Thyroid gland (tissue), 4 donors: ENCODE measurements at regions not wholly inside any gene's neighbourhood (a gene's known extent, or its start where the extent isn't known, plus 50 kb on each side); places are given as distances from the start of the nearest gene placed in this dataset.

Source experiments
- POLR2A ChIP-seq, 2 donors: fragments of 450-650 bp; IDR thresholded peaks; one replicate each; pipeline ENCODE4 v1.6.1; 2017; ENCODE audit warnings: antibody characterized with exemption in 2 of 2, mild to moderate bottlenecking in 2 of 2, moderate library complexity in 1 of 2
- TF ChIP-seq, protein P1 (sequence below), 6 experiments: fragments of 200-600 bp in 3 of 6; fragments of 450-650 bp in 3 of 6; sonication (generic) in 3 of 6; IDR thresholded peaks; one replicate each; pipeline ENCODE4 v1.5.1; 2016 to 2019; ENCODE audit warnings: antibody characterized with exemption in 6 of 6, mild to moderate bottlenecking in 2 of 6, inconsistent platforms in 1 of 6, moderate library complexity in 1 of 6

DNA sequence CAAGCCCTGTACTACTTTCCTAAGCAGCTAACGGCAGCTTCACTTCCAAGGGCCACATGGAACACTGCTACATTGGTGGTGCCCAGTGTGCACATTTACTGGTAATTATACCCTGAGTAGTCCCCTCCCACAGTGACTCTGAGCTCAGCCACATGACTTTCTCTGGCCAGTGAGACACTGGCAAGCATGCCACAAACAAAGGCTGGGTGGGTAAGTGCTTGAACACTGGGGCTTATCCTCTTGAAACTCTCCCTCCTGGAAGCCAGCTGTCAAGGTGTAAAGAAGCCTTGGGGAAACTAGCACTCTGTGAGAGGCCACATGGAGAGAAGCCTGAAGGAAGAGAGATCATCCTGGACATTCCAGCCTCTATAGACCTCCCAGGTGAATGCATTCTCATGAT lies 54.4 kb upstream of the DRD2 start:
- TF ChIP-seq, protein P1, sequence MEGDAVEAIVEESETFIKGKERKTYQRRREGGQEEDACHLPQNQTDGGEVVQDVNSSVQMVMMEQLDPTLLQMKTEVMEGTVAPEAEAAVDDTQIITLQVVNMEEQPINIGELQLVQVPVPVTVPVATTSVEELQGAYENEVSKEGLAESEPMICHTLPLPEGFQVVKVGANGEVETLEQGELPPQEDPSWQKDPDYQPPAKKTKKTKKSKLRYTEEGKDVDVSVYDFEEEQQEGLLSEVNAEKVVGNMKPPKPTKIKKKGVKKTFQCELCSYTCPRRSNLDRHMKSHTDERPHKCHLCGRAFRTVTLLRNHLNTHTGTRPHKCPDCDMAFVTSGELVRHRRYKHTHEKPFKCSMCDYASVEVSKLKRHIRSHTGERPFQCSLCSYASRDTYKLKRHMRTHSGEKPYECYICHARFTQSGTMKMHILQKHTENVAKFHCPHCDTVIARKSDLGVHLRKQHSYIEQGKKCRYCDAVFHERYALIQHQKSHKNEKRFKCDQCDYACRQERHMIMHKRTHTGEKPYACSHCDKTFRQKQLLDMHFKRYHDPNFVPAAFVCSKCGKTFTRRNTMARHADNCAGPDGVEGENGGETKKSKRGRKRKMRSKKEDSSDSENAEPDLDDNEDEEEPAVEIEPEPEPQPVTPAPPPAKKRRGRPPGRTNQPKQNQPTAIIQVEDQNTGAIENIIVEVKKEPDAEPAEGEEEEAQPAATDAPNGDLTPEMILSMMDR (IDR thresholded peaks at IDR 0.05) = no peak
- no peak for TF ChIP-seq POLR2A (IDR thresholded peaks at IDR 0.05)
